NB4 (cell line): ENCODE measurements at regions not wholly inside any gene's neighbourhood (a gene's known extent, or its start where the extent isn't known, plus 50 kb on each side); places are given as distances from the start of the nearest gene placed in this dataset.

Source experiments
- DNase-seq: peaks from one replicate; pipeline ENCODE4 v3.0.0; 2010; ENCODE audit warnings: low read depth
- H3K4me3 ChIP-seq: one replicate; pipeline ENCODE4 v1.5.1; 2011; ENCODE audit warnings: mild to moderate bottlenecking, low read depth, low read length, moderate library complexity
- CTCF ChIP-seq: IDR thresholded peaks from one replicate; pipeline ENCODE4 v1.5.1; 2012; ENCODE audit warnings: low read depth, low read length
- MYC ChIP-seq: IDR thresholded peaks from 2 replicates; pipeline ENCODE4 v1.6.1; 2011; ENCODE audit warnings: low read depth, low read length
- POLR2A ChIP-seq: IDR thresholded peaks from 2 replicates; pipeline ENCODE4 v1.6.1; 2011; ENCODE audit warnings: mild to moderate bottlenecking; ENCODE audit not compliant: insufficient read length; ENCODE audit errors: extremely low read depth
- TF ChIP-seq, protein P1 (sequence below): IDR thresholded peaks from 2 replicates; pipeline ENCODE4 v1.6.1; 2011; ENCODE audit warnings: low read depth, low read length

DNA sequence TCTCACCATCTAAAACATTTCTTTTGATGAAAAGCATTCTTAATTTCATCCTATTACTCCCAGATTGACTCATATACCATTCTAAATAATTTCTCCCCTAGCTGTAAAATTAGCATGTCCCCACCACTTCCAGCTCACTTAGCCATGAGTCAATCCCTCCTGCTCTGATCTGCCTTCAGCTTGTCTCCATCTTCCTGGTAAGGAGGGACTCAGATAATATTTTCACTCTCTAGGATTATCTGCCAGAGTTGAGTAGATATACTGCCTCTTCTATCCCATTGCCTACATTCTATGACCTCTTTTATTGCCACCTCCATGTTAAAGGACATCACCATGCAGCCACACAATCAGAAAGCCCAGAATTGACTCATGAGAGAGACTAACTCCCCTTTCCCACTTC lies 348.8 kb upstream of the POU3F2 start:
- H3K4me3 ChIP-seq = no peak overlapping the region
- no peak for TF ChIP-seq CTCF
- no peak for TF ChIP-seq MYC
- no peak for TF ChIP-seq POLR2A
- TF ChIP-seq, protein P1, sequence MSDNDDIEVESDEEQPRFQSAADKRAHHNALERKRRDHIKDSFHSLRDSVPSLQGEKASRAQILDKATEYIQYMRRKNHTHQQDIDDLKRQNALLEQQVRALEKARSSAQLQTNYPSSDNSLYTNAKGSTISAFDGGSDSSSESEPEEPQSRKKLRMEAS = no peak
- no peak for DNase-seq

DNA sequence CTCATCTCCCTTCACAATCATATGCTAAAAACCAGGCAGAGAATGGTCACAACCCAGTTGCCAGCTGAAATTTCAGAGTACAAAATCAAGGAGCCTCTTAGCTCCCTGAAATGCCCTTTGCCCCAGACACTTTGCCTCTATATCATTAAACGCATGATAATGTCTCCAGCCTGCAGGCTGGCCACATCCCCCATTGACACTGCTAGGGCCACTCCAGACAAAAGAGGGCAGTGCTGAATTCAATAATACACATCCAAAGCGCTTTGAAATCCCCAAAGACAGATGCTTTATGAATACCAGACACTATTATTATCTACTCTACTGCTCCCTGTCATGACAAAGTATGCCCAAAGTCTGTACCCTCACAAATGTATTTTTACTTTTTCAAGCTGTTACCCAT lies 348.3 kb upstream of the POU3F2 start:
- TF ChIP-seq, protein P1 = no peak
- TF ChIP-seq POLR2A (no peak), MYC (no peak), CTCF (no peak)
- H3K4me3 ChIP-seq = no peak overlapping the region
- DNase-seq = no peak

DNA sequence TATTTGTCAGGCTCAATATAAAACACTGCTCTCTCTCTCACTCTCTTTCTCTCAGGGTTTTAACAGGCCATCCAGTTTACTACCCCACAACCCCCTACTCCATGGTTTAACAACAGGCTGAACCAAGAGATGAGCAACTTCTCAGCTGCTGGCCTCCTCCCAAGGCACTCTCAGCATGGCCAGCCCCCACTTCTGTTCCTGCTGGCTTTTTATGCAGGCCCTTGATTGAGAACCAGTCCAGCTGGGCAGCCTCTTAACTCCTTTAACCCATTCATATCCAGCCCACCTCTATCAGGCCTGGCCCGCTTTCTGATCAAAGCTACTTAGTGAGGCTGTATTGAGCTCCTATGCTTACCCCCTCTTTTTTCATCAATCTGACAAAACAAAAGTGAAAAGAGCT lies 346.8 kb upstream of the POU3F2 start:
- TF ChIP-seq, protein P1 = no peak
- TF ChIP-seq CTCF = no peak
- no peak for TF ChIP-seq POLR2A
- TF ChIP-seq MYC = no peak
- DNase-seq = no peak
- no peak overlapping the region for H3K4me3 ChIP-seq

DNA sequence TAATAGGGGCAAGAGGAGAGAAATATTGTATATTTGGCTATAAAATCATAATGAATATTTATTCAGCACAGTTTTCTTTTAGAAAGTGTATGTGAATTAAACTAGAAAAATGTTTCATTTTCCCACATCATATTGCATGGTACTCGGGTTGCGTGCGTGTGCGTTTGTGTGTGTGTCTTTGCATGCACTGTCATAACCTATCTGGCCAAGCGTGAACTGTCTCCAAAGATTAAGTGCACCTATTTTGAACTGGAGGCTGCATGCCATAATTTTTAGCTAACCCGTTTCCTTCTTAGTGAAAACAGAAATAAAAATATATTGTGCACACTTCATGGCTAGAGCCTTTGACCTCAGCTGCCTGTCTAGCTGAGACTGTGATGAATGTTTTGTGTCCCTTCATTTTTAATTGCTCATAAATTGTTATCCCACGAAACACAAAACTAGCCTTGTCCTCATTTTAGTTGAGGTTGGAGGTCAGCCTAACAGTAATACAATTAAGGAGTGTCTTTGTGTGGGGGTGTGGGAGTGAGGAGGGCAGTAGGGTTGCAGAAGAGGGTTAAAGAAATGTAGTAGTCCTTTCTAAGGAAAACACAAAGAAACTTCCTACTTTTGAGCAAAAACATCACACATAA lies 336.1 kb upstream of the POU3F2 start:
- no peak for DNase-seq
- H3K4me3 ChIP-seq = no peak overlapping the region
- TF ChIP-seq CTCF = no peak
- no peak for TF ChIP-seq MYC
- no peak for TF ChIP-seq POLR2A
- TF ChIP-seq, protein P1 = no peak

- peak; percentile 14 for DNase-seq
- TF ChIP-seq, protein P1 = no peak
- no peak for TF ChIP-seq MYC
- no peak for TF ChIP-seq POLR2A
- no peak for TF ChIP-seq CTCF
Observed at GRCh38 chr6:98498866-98499265, 335.5 kb upstream of the POU3F2 start.

More at GRCh38 chr6:98498866-98499265, 335.5 kb upstream of the POU3F2 start:
- no peak overlapping the region for H3K4me3 ChIP-seq
